ENCODE measurements at regions not wholly inside any gene's neighbourhood (a gene's known extent, or its start where the extent isn't known, plus 50 kb on each side); places are given as distances from the start of the nearest gene placed in this dataset.

- no peak for DNase-seq (ENCODE audit: low read depth, low spot score)
Measured at GRCh38 chr6:103085801-103086200, 1692.3 kb downstream of the GRIK2 start.

GRCh38 chr6:103081876-103082630 is 1688.5 kb downstream of the GRIK2 start:
- DNase-seq (ENCODE audit: low read depth, low spot score), result no peak

GRCh38 chr6:103081126-103081525 is 1687.6 kb downstream of the GRIK2 start:
- no peak for DNase-seq (ENCODE audit: low read depth, low spot score)

- no peak for DNase-seq (ENCODE audit: low read depth, low spot score)
Measured at GRCh38 chr6:103080497-103080896, 1687.0 kb downstream of the GRIK2 start.

GRCh38 chr6:103079867-103080266 is 1686.4 kb downstream of the GRIK2 start:
- no peak for DNase-seq (ENCODE audit: low read depth, low spot score)

- DNase-seq (ENCODE audit: low read depth, low spot score), result no peak
Measured at GRCh38 chr6:103062136-103062535, 1668.6 kb downstream of the GRIK2 start.

- DNase-seq (ENCODE audit: low read depth, low spot score), result no peak
Measured at GRCh38 chr6:103047567-103047966, 1654.1 kb downstream of the GRIK2 start.

GRCh38 chr6:103042336-103042735 is 1648.8 kb downstream of the GRIK2 start:
- no peak for DNase-seq (ENCODE audit: low read depth, low spot score)

GRCh38 chr6:103036846-103037245 is 1643.3 kb downstream of the GRIK2 start:
- no peak for DNase-seq (ENCODE audit: low read depth, low spot score)

GRCh38 chr6:103027271-103027931 is 1633.9 kb downstream of the GRIK2 start:
- DNase-seq (ENCODE audit: low read depth, low spot score), result no peak

GRCh38 chr6:103018426-103018825 is 1624.9 kb downstream of the GRIK2 start:
- DNase-seq (ENCODE audit: low read depth, low spot score), result no peak

GRCh38 chr6:103017878-103018277 is 1624.4 kb downstream of the GRIK2 start:
- no peak for DNase-seq (ENCODE audit: low read depth, low spot score)

- no peak for DNase-seq (ENCODE audit: low read depth, low spot score)
Measured at GRCh38 chr6:103011605-103012004, 1618.1 kb downstream of the GRIK2 start.

GRCh38 chr6:103002282-103002681 is 1608.8 kb downstream of the GRIK2 start:
- DNase-seq (ENCODE audit: low read depth, low spot score), result no peak

GRCh38 chr6:103001724-103002123 is 1608.2 kb downstream of the GRIK2 start:
- no peak for DNase-seq (ENCODE audit: low read depth, low spot score)

GRCh38 chr6:103000688-103001087 is 1607.2 kb downstream of the GRIK2 start:
- DNase-seq (ENCODE audit: low read depth, low spot score), result no peak

- DNase-seq (ENCODE audit: low read depth, low spot score), result no peak
Measured at GRCh38 chr6:102995491-102995890, 1602.0 kb downstream of the GRIK2 start.

- DNase-seq (ENCODE audit: low read depth, low spot score), result no peak
Measured at GRCh38 chr6:102994866-102995265, 1601.4 kb downstream of the GRIK2 start.

GRCh38 chr6:102986086-102986485 is 1592.6 kb downstream of the GRIK2 start:
- DNase-seq (ENCODE audit: low read depth, low spot score), result no peak

- DNase-seq (ENCODE audit: low read depth, low spot score), result no peak
Measured at GRCh38 chr6:102984357-102984756, 1590.8 kb downstream of the GRIK2 start.

- DNase-seq (ENCODE audit: low read depth, low spot score), result no peak
Measured at GRCh38 chr6:102981490-102982015, 1588.0 kb downstream of the GRIK2 start.

GRCh38 chr6:102980951-102981350 is 1587.4 kb downstream of the GRIK2 start:
- no peak for DNase-seq (ENCODE audit: low read depth, low spot score)

- DNase-seq (ENCODE audit: low read depth, low spot score), result no peak
Measured at GRCh38 chr6:102961902-102962301, 1568.4 kb downstream of the GRIK2 start.

Measured in pulmonary artery endothelial cell (primary cell).